H9 (cell line): ENCODE measurements at regions not wholly inside any gene's neighbourhood (a gene's known extent, or its start where the extent isn't known, plus 50 kb on each side); places are given as distances from the start of the nearest gene placed in this dataset.

Source experiments
- DNase-seq: peaks from one replicate; pipeline ENCODE4 v3.0.0-alpha.2; 2017
- H2AFZ ChIP-seq: one replicate; pipeline ENCODE4 v1.6.1; 2013; ENCODE audit warnings: mild to moderate bottlenecking, low read length, control low read depth, moderate library complexity
- H2AK5ac ChIP-seq: 2 replicates; pipeline ENCODE4 v1.6.1; 2013; ENCODE audit warnings: low read length, control low read depth, mixed read lengths; ENCODE audit not compliant: insufficient read length
- H2BK120ac ChIP-seq: one replicate; pipeline ENCODE4 v1.6.1; 2013; ENCODE audit warnings: low read depth, mild to moderate bottlenecking, low read length, control low read depth, inconsistent platforms; ENCODE audit not compliant: poor library complexity, severe bottlenecking
- H2BK12ac ChIP-seq: 2 replicates; pipeline ENCODE4 v1.6.1; 2013; ENCODE audit warnings: low read length, control low read depth, mixed read lengths, low read depth; ENCODE audit not compliant: insufficient read length
- H2BK15ac ChIP-seq: 2 replicates; pipeline ENCODE4 v1.6.1; 2013; ENCODE audit warnings: low read depth, low read length, control low read depth
- H2BK20ac ChIP-seq: one replicate; pipeline ENCODE4 v1.6.1; 2013; ENCODE audit warnings: low read depth, mild to moderate bottlenecking, low read length, control low read depth, inconsistent platforms; ENCODE audit not compliant: poor library complexity, severe bottlenecking
- H2BK5ac ChIP-seq: 2 replicates; pipeline ENCODE4 v1.6.1; 2013; ENCODE audit warnings: low read length, control low read depth, mixed read lengths; ENCODE audit not compliant: insufficient read length
- H3K14ac ChIP-seq: 2 replicates; pipeline ENCODE4 v1.6.1; 2013; ENCODE audit warnings: low read length, control low read depth; ENCODE audit not compliant: insufficient read depth
- H3K18ac ChIP-seq: 2 replicates; pipeline ENCODE4 v1.6.1; 2013; ENCODE audit warnings: low read depth, mild to moderate bottlenecking, mixed read lengths, low read length, control low read depth; ENCODE audit not compliant: insufficient read length
- H3K23ac ChIP-seq: 2 replicates; pipeline ENCODE4 v1.6.1; 2013; ENCODE audit warnings: low read length, control low read depth, mixed read lengths, low read depth; ENCODE audit not compliant: insufficient read length
- H3K23me2 ChIP-seq: 2 replicates; pipeline ENCODE4 v1.6.1; 2013; ENCODE audit warnings: low read depth, mild to moderate bottlenecking, mixed read lengths, low read length, control low read depth; ENCODE audit not compliant: insufficient read length, poor library complexity, severe bottlenecking
- H3K27ac ChIP-seq: 2 replicates; pipeline ENCODE4 v1.5.1; 2013; ENCODE audit warnings: low read length, control low read depth, mixed read lengths, low read depth; ENCODE audit not compliant: insufficient read length
- H3K27me3 ChIP-seq: 2 replicates; pipeline ENCODE4 v1.6.1; 2013; ENCODE audit warnings: low read length, control low read depth, inconsistent platforms; ENCODE audit not compliant: insufficient read depth
- H3K4ac ChIP-seq: 2 replicates; pipeline ENCODE4 v1.6.1; 2013; ENCODE audit warnings: low read depth, mild to moderate bottlenecking, control low read depth, inconsistent platforms, low read length, moderate library complexity
- H3K4me1 ChIP-seq: 2 replicates; pipeline ENCODE4 v1.6.1; 2013; ENCODE audit warnings: low read length, control low read depth, inconsistent platforms; ENCODE audit not compliant: insufficient read depth
- H3K4me2 ChIP-seq: 2 replicates; pipeline ENCODE4 v1.6.1; 2013; ENCODE audit warnings: low read length, control low read depth, mixed read lengths; ENCODE audit not compliant: insufficient read length, insufficient read depth
- H3K56ac ChIP-seq: 2 replicates; pipeline ENCODE4 v1.6.1; 2013; ENCODE audit warnings: low read depth, mild to moderate bottlenecking, mixed read lengths, low read length, control low read depth; ENCODE audit not compliant: insufficient read length
- H3K79me1 ChIP-seq: 2 replicates; pipeline ENCODE4 v1.6.1; 2013; ENCODE audit warnings: low read depth, mild to moderate bottlenecking, moderate library complexity, low read length, control low read depth, inconsistent platforms; ENCODE audit not compliant: insufficient read depth, poor library complexity, severe bottlenecking
- H3K79me2 ChIP-seq: 2 replicates; pipeline ENCODE4 v1.6.1; 2013; ENCODE audit warnings: low read length, control low read depth, inconsistent platforms; ENCODE audit not compliant: insufficient read depth
- H3K9ac ChIP-seq: 2 replicates; pipeline ENCODE4 v1.6.1; 2013; ENCODE audit warnings: low read length, control low read depth, mixed read lengths; ENCODE audit not compliant: insufficient read length; ENCODE audit errors: extremely low read depth
- H3K9me3 ChIP-seq: one replicate; pipeline ENCODE4 v1.6.1; 2013; ENCODE audit warnings: low read depth, low read length, inconsistent platforms; ENCODE audit not compliant: control insufficient read depth
- H3T11ph ChIP-seq: one replicate; pipeline ENCODE4 v1.6.1; 2013; ENCODE audit warnings: mild to moderate bottlenecking, low read length, control low read depth, inconsistent platforms
- H4K20me1 ChIP-seq: one replicate; pipeline ENCODE4 v1.6.1; 2013; ENCODE audit not compliant: control insufficient read depth, insufficient read length, insufficient read depth
- H4K5ac ChIP-seq: 2 replicates; pipeline ENCODE4 v1.6.1; 2013; ENCODE audit warnings: low read depth, mild to moderate bottlenecking, mixed read lengths, low read length, control low read depth; ENCODE audit not compliant: insufficient read length
- H4K8ac ChIP-seq: replicated peaks from 2 replicates; pipeline ENCODE4 v1.6.1; 2013; ENCODE audit warnings: low read length, control low read depth, mixed read lengths, low read depth; ENCODE audit not compliant: insufficient read length
- H4K91ac ChIP-seq: 2 replicates; pipeline ENCODE4 v1.6.1; 2013; ENCODE audit warnings: low read depth, mild to moderate bottlenecking, moderate library complexity, mixed read lengths, low read length, control low read depth; ENCODE audit not compliant: insufficient read length
- H3K27ac Mint-ChIP-seq, 3 experiments: 2 replicates in 2 of 3; 3 replicates in 1 of 3; pipeline ENCODE4 v1.8.0; 2020 to 2021; ENCODE audit warnings: mixed read lengths in 3 of 3, mild to moderate bottlenecking in 1 of 3, moderate library complexity in 1 of 3
- H3K27me3 Mint-ChIP-seq: 2 replicates; pipeline ENCODE4 v1.8.0; 2021; ENCODE audit warnings: low read depth, mild to moderate bottlenecking, moderate library complexity, mixed read lengths
- H3K36me3 Mint-ChIP-seq, 3 experiments: 2 replicates in 2 of 3; 3 replicates in 1 of 3; pipeline ENCODE4 v1.8.0; 2020 to 2021; ENCODE audit warnings: low read depth in 3 of 3, mixed read lengths in 3 of 3; ENCODE audit not compliant: insufficient read depth in 1 of 3
- H3K4me1 Mint-ChIP-seq, 2 experiments: 2 replicates each; pipeline ENCODE4 v1.8.0; 2020; ENCODE audit warnings: mixed read lengths in 2 of 2
- H3K4me3 Mint-ChIP-seq, 2 experiments: 2 replicates in 1 of 2; 3 replicates in 1 of 2; pipeline ENCODE4 v1.8.0; 2020 to 2021; ENCODE audit warnings: mild to moderate bottlenecking in 2 of 2, mixed read lengths in 2 of 2, moderate library complexity in 1 of 2
- H3K9me3 Mint-ChIP-seq, 2 experiments: 2 replicates in 1 of 2; 3 replicates in 1 of 2; pipeline ENCODE4 v1.8.0; 2020; ENCODE audit warnings: mild to moderate bottlenecking in 2 of 2, mixed read lengths in 2 of 2, moderate library complexity in 1 of 2
- CTCF ChIP-seq: fragments of 200-600 bp; sonication (generic); conservative IDR thresholded peaks from 3 replicates; pipeline ENCODE4 v1.8.0; 2021; ENCODE audit warnings: antibody characterized with exemption, mild to moderate bottlenecking
- WGBS: extraction: QIAGEN DNeasy Blood & Tissue Kit; methylation state at CpG from one replicate; pipeline ENCODE4 v1.1.7; 2013; ENCODE audit warnings: missing lambda C conversion rate, low lambda C conversion rate, mixed read lengths; ENCODE audit not compliant: insufficient read length; ENCODE audit errors: extremely low coverage; 5-methylcytosine and 5-hydroxymethylcytosine counted together

GRCh38 chr3:168870892-168871291, 775.2 kb upstream of the GOLIM4 start:
- Histone ChIP-seq H3K56ac (no peak overlapping the region), H4K5ac (no peak overlapping the region), H3K14ac (no peak overlapping the region), H3K18ac (no peak overlapping the region), H3K27me3 (no peaks in the 10 kb centered on the region), H2BK120ac (no peak overlapping the region), H3K4me1 (no peaks in the 10 kb centered on the region), H3K23ac (no peak overlapping the region), H3K79me1 (no peaks in the 10 kb centered on the region), H2BK12ac (no peak overlapping the region), H3K9me3 (no peaks in the 10 kb centered on the region), H2AK5ac (no peak overlapping the region), H3K9ac (no peak overlapping the region), H2AFZ (no peak overlapping the region), H2BK20ac (no peak overlapping the region), H2BK15ac (no peak overlapping the region), H4K8ac (no peak overlapping the region), H3K4me2 (no peak overlapping the region), H3K27ac (no peak overlapping the region), H4K20me1 (no peaks in the 10 kb centered on the region), H3K79me2 (no peaks in the 10 kb centered on the region), H3T11ph (no peak overlapping the region), H3K23me2 (no peaks in the 10 kb centered on the region), H2BK5ac (no peak overlapping the region), H4K91ac (no peak overlapping the region), H3K4ac (no peak overlapping the region)
- H3K27me3 Mint-ChIP-seq = no peaks in the 10 kb centered on the region
- H3K9me3 Mint-ChIP-seq = no peaks in the 10 kb centered on the region
- peaks cover 0 to 2% of the 10 kb centered on the region in 2 experiments; a peak in 2 of 4 replicates for H3K4me1 Mint-ChIP-seq
- H3K36me3 Mint-ChIP-seq = no peaks in the 10 kb centered on the region
- H3K27ac Mint-ChIP-seq = no peak overlapping the region
- WGBS = no CpG with 5 or more reads among the region's 2 CpGs
- no peak for DNase-seq
- no peak for TF ChIP-seq CTCF
- H3K4me3 Mint-ChIP-seq = no peak overlapping the region
